ENCODE measurements at regions not wholly inside any gene's neighbourhood (a gene's known extent, or its start where the extent isn't known, plus 50 kb on each side); places are given as distances from the start of the nearest gene placed in this dataset.

DNA sequence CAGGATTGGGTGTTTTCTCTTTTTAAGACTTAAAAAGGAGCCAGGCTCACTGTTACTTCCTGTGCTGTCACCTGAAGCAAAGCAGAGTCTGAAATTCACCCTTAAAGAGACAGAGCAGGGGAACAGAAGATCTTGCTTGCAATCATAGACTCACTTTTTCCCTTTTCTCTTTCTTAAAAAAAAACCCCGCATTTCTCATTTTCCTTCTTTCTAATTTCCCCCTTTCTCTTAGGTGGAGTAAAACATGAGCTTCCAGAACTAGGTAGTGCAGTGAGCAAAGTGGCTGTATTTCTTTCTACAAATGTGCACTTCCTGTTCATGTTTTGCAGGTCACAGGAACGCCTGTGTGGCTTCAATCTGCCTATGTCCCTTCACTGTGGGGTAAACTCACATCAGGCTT is 381.2 kb downstream of the LPIN1 start:
- DNase-seq = no peak

DNA sequence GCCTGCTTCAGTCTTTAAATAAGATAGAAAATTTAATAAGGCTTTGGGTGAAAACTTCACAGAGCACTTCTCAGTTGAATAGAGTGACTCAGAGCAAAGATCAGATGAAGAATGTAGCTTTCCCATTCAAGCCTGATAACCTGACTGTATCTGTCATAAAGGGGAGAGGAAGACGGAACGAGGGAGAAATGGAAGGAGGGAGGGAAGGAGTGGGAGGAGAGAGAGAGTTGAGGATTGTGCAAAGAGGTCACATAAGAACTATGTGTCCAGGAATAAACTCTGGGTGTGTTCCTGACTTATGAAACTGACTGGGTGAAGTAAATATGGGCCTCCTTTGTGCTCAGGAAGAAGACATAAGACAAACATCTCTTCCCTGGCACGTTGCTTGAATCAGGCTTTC is 385.5 kb downstream of the LPIN1 start:
- no peak for DNase-seq

DNA sequence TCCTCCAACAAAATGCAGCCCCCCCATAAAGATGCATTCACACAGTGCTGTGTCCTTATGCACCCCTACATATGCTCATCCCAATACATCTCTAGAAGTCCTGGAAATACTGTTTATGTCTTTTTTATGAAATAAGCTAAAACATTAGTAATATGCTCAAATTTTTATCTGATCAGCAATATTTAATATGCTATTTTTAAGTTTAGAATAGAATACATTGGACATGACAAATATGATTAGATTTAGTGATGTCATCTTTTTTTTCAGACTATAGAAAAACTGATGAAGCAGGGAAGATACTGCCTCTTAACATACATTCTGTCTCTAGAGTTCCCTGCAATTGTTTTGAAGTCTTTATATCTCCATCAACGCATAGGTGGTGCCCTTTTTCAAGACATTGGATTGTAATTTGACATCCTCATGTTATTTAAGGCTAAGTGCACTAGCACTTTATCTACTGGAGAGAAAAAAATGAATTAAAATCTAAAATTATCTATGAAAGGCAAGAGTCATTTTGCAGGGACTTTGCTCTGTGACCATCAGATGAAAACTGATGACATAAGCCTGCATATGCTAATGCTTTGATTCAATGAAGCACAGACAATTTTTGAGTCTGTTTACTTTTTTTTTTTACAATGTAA is 395.3 kb downstream of the LPIN1 start:
- no peak for DNase-seq

DNA sequence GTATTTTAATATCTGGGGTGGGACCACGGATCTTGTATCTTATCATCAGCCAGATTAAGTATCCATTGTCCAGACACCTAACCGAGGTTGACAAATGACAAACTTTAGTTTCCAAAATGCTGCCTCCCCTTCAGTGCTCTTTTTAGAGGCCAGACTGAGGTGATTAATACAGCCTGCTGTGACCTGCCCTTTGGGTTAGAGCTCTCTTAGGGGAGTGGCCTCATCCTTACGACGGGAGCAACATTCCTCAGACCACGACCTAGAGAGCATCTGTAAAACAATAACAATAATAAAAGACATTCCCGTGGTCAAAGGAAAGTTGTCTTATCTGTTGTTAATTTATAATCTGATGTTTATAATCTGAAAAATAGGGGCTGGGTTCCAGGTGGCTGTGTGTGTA is 405.3 kb downstream of the LPIN1 start:
- DNase-seq = no peak

DNA sequence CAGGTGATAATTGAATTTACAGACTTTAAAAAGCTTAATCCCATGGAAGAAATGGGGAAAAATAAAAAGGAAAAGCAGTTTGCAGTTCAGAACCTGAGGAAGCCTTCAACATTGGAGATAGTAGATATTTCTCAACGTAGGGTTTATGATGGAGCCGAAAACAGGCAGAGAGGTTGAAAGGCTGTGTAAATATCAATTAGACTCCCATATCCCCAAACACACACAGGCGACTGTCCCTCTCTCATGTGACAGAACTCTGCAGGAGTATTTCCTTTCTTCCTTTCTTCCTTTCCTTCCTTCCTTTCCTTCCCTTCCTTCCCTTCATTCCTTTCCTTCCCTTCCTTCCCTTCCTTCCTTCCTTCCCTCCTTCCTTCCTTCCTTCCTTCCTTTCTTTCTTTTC is 406.5 kb downstream of the LPIN1 start:
- DNase-seq = no peak

DNA sequence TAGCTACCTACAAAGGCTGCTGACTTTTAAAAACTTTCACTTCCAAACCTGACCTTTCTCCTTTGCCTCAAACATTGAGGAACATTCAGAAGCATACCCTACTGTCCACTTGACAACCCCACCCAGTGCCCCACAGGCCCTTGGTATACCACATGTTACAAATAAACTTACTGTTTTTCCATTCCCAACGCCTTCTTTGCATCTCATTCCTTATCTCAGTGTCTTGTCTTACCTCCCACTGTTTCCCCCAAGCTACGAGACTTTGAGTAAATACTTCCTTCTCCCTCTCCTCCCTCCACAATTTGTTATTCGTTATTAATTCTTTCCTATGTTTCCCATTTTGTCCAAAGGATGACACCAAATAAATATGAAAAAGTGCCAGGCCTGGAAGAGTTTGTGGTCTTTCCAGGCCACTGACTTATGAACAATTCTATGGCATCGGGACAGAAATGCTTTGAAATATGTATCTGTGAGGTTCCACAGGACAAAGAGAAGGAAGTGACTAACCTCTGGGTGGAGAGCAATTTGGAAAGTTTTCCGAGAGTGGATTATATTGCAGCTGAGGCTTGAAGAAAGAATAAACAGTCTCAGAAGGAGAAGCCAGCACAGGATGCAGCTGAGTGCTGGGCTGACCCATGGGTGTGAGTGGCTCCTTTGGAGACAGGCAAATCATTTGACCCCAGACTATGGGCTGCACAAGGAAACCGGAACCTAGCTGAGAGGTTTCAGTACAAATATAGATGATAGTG is 409.0 kb downstream of the LPIN1 start:
- DNase-seq = no peak

DNA sequence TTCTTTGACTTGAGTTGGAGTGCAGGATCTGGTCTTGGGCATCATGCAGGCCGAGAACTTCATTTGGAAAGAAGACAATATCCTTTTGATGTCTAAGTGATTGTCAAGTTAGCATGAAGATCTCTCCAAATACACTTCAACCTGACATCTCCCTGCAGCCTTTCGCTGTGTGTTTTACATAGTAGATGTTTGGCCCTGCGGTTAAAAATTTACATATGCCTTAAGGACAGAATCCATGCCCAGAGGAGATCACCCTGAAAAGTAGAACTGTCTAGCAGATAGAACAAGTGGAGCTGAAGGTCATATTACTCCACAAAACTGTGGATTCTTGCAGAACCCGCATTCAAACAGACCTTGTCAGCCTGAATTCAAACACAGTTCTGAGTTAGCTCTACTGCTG is 409.9 kb downstream of the LPIN1 start:
- DNase-seq = no peak

DNA sequence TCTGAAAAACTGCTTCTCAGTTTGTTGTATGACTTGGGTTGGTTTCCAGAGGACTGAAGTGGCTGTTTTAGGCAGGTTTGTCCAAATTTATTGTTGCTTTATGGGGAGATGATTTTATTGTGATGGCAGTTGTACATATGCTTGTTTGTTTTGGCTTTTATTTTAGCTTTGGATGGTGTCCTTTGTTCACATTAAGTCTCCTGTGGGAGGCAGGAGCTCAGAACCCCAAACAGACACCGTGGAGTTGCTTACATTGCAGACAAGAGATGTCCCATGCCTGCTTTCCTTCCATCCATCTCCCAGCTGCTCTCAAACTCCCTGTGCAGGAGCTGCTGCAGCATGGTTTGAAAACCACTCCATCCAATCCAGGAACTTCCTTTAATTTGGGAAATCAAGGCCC is 414.7 kb downstream of the LPIN1 start:
- DNase-seq = no peak

DNA sequence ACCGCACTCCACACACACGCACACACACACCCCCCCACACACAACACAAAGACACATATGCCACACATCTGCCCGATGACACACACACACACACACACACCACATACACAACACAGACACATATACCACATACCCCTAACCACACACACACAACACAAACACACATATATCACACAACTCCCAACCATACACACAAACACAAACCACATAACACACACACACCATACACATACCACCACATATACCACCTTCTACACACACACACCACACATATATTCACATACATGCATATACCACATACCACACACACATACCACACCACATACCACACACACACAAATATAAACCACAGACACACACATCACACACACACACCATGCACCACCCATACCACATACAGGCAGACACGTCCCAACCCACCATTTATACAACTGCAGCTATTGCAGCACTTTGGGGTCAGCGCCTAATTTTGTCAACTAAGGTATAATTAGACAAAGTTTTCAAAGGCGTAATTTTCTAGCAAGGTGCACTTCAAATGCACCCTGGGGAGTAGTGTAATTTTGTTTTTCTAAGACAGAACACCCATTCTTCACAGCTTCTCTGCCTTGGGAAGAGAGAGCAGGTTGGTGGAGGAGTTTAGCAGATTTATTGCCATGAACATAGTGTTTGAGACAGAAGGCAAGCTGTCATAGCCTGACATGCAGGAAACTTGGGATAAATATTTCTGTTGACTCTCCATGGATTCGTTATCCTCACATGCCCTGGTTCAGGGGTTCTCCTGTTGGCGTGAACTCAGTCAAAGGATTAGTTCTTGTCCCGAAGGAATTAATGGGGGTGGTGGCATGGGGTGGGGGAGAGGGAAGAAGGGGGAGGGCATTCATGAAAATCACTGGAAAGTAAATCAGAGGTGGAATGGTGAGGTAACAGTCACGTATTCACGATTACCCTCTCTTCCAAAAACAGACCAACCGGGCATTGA is 416.1 kb downstream of the LPIN1 start:
- no peak for DNase-seq

DNA sequence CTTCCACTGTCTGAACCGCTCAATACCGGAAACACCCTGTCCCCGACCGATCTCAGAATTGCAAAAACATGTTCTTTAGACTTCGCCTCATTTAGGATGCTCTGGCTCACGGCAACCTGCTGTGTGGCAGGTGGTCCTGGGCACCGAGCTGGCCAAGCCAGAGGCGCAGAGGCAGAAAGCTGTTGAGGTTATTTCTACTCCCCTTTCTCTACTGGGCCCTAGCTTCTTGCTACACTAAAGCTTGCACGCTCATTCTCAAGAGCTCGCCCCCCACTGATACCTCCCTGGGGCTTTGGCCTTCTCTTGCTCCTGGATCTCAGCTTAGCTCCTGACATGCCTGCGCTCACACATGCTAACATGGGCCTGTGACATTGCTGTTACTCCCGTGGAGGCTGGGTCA is 417.4 kb downstream of the LPIN1 start:
- DNase-seq = no peak

DNA sequence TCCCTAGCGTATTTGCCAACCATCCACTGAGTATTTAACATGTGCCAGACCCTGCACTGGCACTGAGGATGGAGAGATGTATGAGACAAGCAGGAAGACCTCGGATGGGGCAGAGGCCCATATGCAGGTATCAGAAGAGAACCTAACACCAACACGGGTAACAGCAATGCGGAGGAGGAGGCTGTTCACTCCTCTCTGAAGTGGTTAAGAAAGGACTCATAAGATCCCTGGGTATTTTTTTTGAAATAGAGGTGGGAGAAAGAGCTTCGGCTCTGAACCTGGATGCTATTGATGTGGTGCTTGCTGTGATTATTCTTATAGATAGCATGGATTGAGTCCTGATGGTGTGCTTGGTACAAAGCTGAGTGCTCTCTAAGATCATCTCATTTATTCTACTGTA is 418.3 kb downstream of the LPIN1 start:
- no peak for DNase-seq

DNA sequence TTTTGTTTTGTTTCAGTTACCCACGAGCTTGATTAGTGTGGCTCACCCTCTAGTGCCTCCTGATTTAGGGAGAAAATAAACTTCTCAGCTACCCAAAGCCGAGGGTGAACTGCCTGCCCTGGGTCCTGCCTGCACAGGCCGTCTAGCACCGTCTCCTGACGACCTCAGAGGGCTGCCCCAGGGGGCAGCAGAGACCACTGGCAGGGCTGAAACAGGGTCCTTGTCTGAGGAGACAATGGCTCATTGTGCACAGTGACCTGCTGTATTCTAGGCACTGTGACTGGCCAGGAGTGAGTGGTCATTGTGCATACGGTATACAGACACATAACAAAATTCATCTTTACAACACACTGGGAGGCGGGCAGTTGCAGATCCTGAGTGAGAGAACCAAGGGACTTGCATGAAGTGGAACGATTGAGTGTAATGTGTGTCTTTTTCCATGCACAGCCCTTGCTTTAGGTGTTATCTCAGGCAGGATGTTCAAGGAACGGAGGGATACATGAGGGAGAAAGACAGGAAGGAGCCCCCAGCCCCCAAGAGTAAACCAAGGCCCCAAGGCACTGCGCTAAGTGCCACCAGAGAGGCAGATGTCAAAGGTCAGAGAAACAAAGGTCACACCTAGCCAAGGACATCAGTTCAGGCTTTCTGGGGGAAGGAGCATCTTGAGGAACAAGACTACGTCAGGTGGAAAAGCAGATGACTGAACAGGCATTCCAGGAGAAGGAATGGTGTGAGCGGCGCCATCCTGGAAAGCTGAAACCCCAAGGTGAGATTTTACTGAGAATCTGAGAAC is 421.3 kb downstream of the LPIN1 start:
- DNase-seq = no peak

DNA sequence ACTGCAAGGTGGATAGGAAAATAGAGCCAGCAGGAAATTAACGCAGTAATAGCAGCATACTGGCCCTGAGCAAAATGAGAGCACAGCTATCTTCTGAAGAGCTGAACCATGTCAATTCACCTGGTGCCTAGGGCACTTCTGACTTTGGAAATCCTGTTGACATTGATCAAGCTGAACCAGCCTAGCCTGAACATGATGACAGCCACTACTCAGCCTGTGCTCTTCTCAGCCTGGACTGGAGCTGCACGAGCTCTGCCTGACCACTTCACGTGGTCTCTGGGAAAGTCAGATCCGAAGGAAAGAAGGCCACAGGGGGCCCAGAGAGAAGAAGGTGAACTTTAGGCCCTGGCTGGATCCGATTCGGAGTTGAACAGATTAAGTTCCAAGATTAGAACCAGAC is 421.9 kb downstream of the LPIN1 start:
- no peak for DNase-seq

DNA sequence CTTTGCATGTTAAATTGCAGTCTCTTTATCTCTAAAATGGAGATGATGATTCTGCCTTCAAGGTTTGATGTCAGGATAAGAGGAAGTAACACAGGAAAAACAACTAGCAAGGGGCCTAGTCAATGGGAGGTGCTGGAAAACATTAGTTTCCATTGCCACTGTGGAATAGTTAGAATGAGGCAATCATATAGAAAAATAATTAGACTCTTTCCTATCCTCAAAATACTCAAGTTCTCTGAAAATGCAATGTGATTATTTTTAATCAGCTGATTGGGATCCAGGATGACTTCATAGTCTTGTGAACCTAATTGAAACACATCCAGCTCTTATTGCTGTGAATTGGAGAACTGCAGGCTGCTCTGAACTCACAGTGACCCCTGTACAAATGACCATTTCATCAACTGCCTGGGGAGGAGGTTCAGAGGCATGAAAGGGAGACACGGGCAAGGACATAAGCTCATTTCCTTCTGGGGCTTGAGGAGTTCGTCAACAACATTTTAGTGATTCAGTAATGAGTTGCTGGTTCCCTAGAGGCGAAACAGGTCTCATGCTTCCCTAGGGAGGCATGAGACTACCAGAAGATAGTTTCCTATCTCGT is 422.5 kb downstream of the LPIN1 start:
- DNase-seq = no peak

DNA sequence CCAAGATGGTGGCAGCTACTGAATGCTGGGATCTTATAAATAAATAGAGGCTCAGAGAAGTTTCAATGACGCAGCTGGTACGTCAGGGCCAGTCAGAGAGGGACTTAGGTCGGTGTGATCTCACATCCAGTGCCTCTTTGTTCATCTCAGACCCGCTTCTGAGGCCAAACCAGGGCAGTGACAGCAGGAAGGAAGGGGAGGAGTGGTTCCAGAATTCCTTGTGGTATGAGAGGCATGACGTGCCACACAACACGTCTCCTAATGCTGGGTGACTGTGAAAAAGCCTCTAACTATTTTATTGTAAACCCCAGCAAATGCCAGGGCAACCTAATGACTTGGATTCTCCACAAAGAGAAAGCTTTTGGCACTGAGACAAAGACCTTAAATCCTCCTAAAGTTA is 423.3 kb downstream of the LPIN1 start:
- DNase-seq = no peak

DNA sequence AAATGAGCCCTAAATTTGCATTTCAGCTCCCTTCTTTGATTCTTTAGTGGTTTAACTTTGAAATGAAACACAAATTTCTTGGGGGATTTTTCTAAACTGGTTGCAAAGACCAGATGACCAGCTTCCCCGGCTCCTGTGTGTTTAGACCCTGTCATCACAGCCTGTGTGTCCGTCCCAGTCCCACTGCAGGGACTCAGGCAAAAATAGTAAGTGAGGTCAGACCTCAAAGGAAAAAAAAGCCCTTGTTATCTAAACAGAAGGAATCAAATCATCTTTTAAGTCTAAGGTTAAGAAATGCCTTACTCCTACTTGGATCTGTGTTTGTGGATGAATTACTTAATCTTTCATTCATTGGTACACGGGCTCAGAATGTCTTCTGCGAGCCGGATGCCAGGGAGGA is 423.7 kb downstream of the LPIN1 start:
- DNase-seq = no peak

DNA sequence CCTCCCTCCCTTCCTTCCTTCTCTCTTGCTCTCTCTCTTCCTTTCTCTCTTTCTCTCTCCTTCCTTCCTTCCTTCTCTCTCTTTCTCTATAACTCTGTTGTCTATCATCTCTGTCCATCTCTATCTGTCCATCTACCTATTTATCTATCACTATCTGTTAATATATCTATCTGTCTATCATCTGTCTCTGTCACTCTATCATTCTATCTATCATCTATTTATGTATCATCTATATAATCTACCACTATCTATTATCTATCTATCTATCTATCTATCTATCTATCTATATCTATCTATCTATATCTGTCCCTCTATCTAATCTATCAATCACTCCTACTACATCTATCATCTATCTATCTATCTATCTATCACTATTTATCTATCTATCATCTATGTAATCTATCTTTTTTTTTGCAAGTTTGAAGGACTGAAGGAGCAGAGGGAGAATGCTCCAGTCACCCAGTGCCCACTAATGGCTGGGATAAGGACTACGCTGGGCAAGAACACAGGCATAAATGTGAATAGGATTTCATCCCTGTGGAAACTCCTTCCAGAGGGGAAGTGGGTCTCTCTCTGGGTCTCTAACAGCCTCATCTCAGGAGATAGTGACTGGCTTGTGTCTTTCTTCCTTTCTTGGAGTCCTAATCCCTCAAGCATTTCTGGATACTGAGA is 427.0 kb downstream of the LPIN1 start:
- no peak for DNase-seq

DNA sequence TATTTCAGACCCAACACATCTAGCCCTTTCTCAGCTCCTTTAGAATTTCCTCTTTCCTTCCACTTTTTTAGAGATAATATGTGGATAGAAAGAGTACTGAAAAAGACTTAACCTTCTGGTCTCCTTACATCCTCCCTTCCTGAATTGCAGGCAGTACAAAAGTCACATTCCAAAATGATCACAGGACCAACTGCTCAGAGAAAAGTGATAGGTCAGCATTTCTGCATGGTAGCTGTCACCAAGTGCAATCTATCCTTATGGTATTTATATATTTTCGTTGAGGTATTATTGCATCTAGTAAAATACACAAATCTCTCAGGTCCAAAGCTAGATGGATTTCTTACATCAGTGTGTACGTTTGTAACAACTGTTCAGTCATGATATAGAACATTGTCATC is 427.5 kb downstream of the LPIN1 start:
- DNase-seq = no peak

DNA sequence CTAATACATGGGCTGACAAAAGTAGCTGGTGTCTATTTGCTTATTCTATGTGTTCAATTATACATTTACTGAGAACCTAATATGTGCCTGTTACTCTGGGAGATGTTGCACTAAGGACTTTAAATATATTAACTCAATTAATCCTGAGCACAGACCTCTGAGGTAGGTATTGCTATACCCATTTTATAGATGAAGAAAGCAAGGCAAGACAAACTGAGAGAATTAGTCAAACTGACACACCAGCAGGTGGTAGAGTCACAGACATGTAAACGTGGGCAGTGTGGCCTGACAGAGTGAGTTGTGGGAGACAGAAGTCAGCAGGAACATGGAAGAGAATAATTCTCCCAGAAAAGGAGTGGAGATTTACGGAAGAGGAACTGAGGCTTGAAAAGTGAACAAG is 428.9 kb downstream of the LPIN1 start:
- no peak for DNase-seq

DNA sequence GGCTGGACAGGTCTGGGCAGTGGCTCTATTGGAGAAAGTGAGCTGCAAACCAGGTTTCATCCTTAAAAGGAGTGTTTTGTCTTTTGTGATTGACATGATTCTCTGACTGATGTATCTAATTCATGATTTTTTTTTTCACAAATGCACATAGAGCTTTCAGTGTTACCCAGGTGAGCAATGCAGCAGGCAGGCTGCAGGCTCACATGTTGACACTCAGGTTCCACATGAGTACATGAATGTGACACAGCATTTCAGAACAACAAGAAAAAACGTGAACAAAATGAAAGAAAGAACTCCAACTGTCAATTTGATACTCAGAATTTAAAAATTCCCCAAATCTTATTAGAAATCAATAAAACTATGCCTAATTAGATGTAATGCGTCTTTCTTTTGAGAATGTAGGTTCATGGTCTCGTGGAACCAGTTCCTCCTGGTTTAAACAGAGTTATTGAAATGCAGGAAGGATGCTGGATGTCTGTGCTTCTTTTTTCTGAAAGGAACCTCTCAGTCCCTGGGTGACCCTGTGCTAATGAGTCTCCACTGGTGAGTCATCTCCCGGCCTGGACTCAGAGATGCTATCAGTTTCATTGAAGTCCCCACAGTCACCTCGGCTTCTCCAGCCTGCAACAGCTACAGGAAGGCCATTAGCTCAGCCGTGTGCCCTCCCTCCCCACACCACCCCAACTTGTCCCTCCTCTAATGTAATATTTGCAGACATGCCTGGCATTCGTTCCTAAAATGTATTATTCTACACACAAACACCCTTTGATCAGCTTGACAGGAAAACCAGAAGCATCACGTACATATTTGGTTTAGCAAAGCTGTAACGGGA is 430.4 kb downstream of the LPIN1 start:
- DNase-seq = no peak
